ENCODE measurements at regions not wholly inside any gene's neighbourhood (a gene's known extent, or its start where the extent isn't known, plus 50 kb on each side); places are given as distances from the start of the nearest gene placed in this dataset.
A peak's percentile ranks its signal among the peaks of the same experiment; 100 is the strongest.
"Not testable (repeated sequence)": the region's sequence is repeated elsewhere in the genome, so short reads cannot be mapped to it uniquely, and the experiment has no call there.

DNA sequence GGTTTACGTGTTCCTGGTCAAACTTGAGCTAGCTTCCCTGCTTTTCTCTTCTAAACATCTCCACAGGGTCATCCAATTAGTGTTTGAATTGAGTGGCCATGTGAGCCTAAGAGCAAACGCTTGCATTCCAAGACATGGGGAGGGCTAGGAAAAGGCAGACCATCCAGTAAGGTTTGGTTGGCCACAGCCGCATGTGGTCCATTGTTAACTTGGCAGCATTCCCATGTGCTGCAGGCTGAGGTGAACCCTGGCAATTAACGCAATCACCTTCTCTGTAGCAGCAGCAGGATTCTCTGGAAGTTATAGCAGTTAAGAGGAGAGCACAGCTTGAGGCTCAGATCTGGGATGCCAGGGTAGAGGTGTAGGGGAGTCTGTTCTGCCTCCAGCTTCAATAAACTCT, 502.2 kb upstream of the LMCD1 start:
- WGBS, 3 donors, result 41 to 51% (median 45%) methylated on average over 4 of the region's 4 CpGs

DNA sequence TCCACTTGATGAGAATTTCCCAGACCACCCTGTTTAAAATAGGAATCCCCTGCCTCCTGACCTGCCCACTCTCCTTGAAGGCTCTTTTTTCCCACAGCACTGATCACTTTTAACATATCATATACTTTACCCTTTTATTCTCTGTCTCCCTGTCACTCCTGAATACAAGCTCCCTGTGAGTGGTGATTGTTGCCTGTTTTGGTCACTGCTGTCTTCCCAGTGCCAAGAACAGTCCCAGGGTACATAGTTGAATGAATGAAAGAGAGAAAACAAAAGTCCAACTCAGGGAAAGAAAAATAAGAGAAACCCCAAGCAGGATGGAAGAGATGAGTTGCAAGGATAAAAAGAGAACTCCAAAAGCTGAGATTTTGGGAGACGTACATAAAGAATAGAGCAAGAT, 500.3 kb upstream of the LMCD1 start:
- WGBS, 3 donors, result 45 to 88% (median 68%) methylated on average over 1 of the region's 1 CpG

More for the DNA sequence above, 502.2 kb upstream of the LMCD1 start:
- FAIRE-seq (no peak), DNase-seq (no peak)
- Histone ChIP-seq H3K36me3 (ENCODE audit: control insufficient read depth in 3 of 3, insufficient read depth in 2 of 3, low read depth in 1 of 3, low read length in 3 of 3) (no peaks in the 10 kb centered on the region), H3K27ac (ENCODE audit: low read depth in 1 of 3, low read length in 2 of 3) (no peak overlapping the region), H3K4me1 (ENCODE audit: control insufficient read depth in 3 of 3, insufficient read depth in 2 of 3, low read depth in 1 of 3, low read length in 2 of 3) (no peaks in the 10 kb centered on the region), H3K4me3 (ENCODE audit: low read depth in 1 of 3, low read length in 3 of 3) (no peak overlapping the region), H3K27me3 (ENCODE audit: control insufficient read depth in 3 of 3, insufficient read depth in 3 of 3, low read length in 3 of 3) (no peaks in the 10 kb centered on the region), H3K9me3 (ENCODE audit: control insufficient read depth in 2 of 2, insufficient read depth in 1 of 2, low read depth in 1 of 2, low read length in 1 of 2) (no peaks in the 10 kb centered on the region)

DNA sequence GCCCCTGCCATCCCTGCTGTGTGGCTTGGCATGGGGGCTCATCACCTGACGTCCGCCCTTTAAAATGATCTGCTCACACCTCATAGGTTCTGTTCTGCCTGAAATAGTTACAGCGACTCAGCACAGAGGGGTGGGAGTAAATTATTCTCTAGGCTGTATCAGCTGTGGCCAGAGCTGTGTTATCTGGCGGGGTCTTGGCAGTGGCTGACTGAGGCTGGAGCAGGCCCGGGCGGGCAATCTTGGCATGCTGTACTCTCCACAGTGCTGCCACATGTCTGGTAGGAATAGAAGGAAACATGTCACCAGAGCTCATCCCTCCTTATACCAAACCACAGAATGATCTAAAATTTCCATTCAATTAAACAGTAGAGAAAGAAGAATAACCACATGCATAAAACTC, 499.9 kb upstream of the LMCD1 start:
- Histone ChIP-seq H3K9me3 (ENCODE audit: control insufficient read depth in 2 of 2, insufficient read depth in 1 of 2, low read depth in 1 of 2, low read length in 1 of 2) (no peaks in the 10 kb centered on the region), H3K27ac (ENCODE audit: low read depth in 1 of 3, low read length in 2 of 3) (no peak overlapping the region), H3K36me3 (ENCODE audit: control insufficient read depth in 3 of 3, insufficient read depth in 2 of 3, low read depth in 1 of 3, low read length in 3 of 3) (no peaks in the 10 kb centered on the region), H3K4me3 (ENCODE audit: low read depth in 1 of 3, low read length in 3 of 3) (no peak overlapping the region), H3K27me3 (ENCODE audit: control insufficient read depth in 3 of 3, insufficient read depth in 3 of 3, low read length in 3 of 3) (no peaks in the 10 kb centered on the region), H3K4me1 (ENCODE audit: control insufficient read depth in 3 of 3, insufficient read depth in 2 of 3, low read depth in 1 of 3, low read length in 2 of 3) (no peaks in the 10 kb centered on the region)
- no peak for FAIRE-seq
- WGBS, 3 donors, result 74 to 84% (median 82%) methylated on average over 6 of the region's 6 CpGs
- no peak for DNase-seq

More for the DNA sequence above, 500.3 kb upstream of the LMCD1 start:
- H3K4me1 ChIP-seq (ENCODE audit: control insufficient read depth in 3 of 3, insufficient read depth in 2 of 3, low read depth in 1 of 3, low read length in 2 of 3), result no peaks in the 10 kb centered on the region
- FAIRE-seq (no peak), DNase-seq (no peak)
- no peak overlapping the region for H3K27ac ChIP-seq (ENCODE audit: low read depth in 1 of 3, low read length in 2 of 3)
- no peaks in the 10 kb centered on the region for H3K9me3 ChIP-seq (ENCODE audit: control insufficient read depth in 2 of 2, insufficient read depth in 1 of 2, low read depth in 1 of 2, low read length in 1 of 2)
- no peaks in the 10 kb centered on the region for H3K36me3 ChIP-seq (ENCODE audit: control insufficient read depth in 3 of 3, insufficient read depth in 2 of 3, low read depth in 1 of 3, low read length in 3 of 3)
- H3K27me3 ChIP-seq (ENCODE audit: control insufficient read depth in 3 of 3, insufficient read depth in 3 of 3, low read length in 3 of 3), result no peaks in the 10 kb centered on the region
- H3K4me3 ChIP-seq (ENCODE audit: low read depth in 1 of 3, low read length in 3 of 3), result no peak overlapping the region

GRCh38 chr3:8011902-8012301, 489.7 kb upstream of the LMCD1 start:
- no peak for FAIRE-seq
- whole genome bisulfite sequencing, 3 donors, result 82 to 86% (median 83%) methylated on average over 3 of the region's 3 CpGs

GRCh38 chr3:8020047-8020841, 481.4 kb upstream of the LMCD1 start:
- no peak for DNase-seq
- Histone ChIP-seq H3K36me3 (ENCODE audit: control insufficient read depth in 3 of 3, insufficient read depth in 2 of 3, low read depth in 1 of 3, low read length in 3 of 3) (no peaks in the 10 kb centered on the region), H3K4me3 (ENCODE audit: low read depth in 1 of 3, low read length in 3 of 3) (no peak overlapping the region), H3K4me1 (ENCODE audit: control insufficient read depth in 3 of 3, insufficient read depth in 2 of 3, low read depth in 1 of 3, low read length in 2 of 3) (no peaks in the 10 kb centered on the region), H3K27me3 (ENCODE audit: control insufficient read depth in 3 of 3, insufficient read depth in 3 of 3, low read length in 3 of 3) (no peaks in the 10 kb centered on the region), H3K9me3 (ENCODE audit: control insufficient read depth in 2 of 2, insufficient read depth in 1 of 2, low read depth in 1 of 2, low read length in 1 of 2) (peaks cover 0 to 16% of the 10 kb centered on the region in 2 donors), H3K27ac (ENCODE audit: low read depth in 1 of 3, low read length in 2 of 3) (no peak overlapping the region)
- WGBS, 3 donors, result 57 to 69% (median 69%) methylated on average over 7 of the region's 7 CpGs
- no peak for FAIRE-seq

More at GRCh38 chr3:8011902-8012301, 489.7 kb upstream of the LMCD1 start:
- no peaks in the 10 kb centered on the region for H3K4me1 ChIP-seq (ENCODE audit: control insufficient read depth in 3 of 3, insufficient read depth in 2 of 3, low read depth in 1 of 3, low read length in 2 of 3)
- no peaks in the 10 kb centered on the region for H3K27me3 ChIP-seq (ENCODE audit: control insufficient read depth in 3 of 3, insufficient read depth in 3 of 3, low read length in 3 of 3)
- peaks cover 0 to 7% of the 10 kb centered on the region in 2 donors for H3K9me3 ChIP-seq (ENCODE audit: control insufficient read depth in 2 of 2, insufficient read depth in 1 of 2, low read depth in 1 of 2, low read length in 1 of 2)
- H3K36me3 ChIP-seq (ENCODE audit: control insufficient read depth in 3 of 3, insufficient read depth in 2 of 3, low read depth in 1 of 3, low read length in 3 of 3), result no peaks in the 10 kb centered on the region
- DNase-seq, result no peak
- no peak overlapping the region for H3K27ac ChIP-seq (ENCODE audit: low read depth in 1 of 3, low read length in 2 of 3)
- no peak overlapping the region for H3K4me3 ChIP-seq (ENCODE audit: low read depth in 1 of 3, low read length in 3 of 3)

GRCh38 chr3:8027954-8028353, 473.7 kb upstream of the LMCD1 start:
- H3K27me3 ChIP-seq (ENCODE audit: control insufficient read depth in 3 of 3, insufficient read depth in 3 of 3, low read length in 3 of 3), result no peaks in the 10 kb centered on the region
- H3K9me3 ChIP-seq (ENCODE audit: control insufficient read depth in 2 of 2, insufficient read depth in 1 of 2, low read depth in 1 of 2, low read length in 1 of 2), result peaks cover 0 to 4% of the 10 kb centered on the region in 2 donors
- no peak for DNase-seq
- 90 to 97% (median 96%) methylated on average over 1 of the region's 1 CpG for WGBS, 3 donors
- no peaks in the 10 kb centered on the region for H3K4me1 ChIP-seq (ENCODE audit: control insufficient read depth in 3 of 3, insufficient read depth in 2 of 3, low read depth in 1 of 3, low read length in 2 of 3)
- H3K4me3 ChIP-seq (ENCODE audit: low read depth in 1 of 3, low read length in 3 of 3), result no peak overlapping the region
- FAIRE-seq, result no peak
- no peaks in the 10 kb centered on the region for H3K36me3 ChIP-seq (ENCODE audit: control insufficient read depth in 3 of 3, insufficient read depth in 2 of 3, low read depth in 1 of 3, low read length in 3 of 3)
- no peak overlapping the region for H3K27ac ChIP-seq (ENCODE audit: low read depth in 1 of 3, low read length in 2 of 3)

- Histone ChIP-seq H3K27ac (ENCODE audit: low read depth in 1 of 3, low read length in 2 of 3) (no peak overlapping the region), H3K4me3 (ENCODE audit: low read depth in 1 of 3, low read length in 3 of 3) (no peak overlapping the region), H3K36me3 (ENCODE audit: control insufficient read depth in 3 of 3, insufficient read depth in 2 of 3, low read depth in 1 of 3, low read length in 3 of 3) (no peaks in the 10 kb centered on the region), H3K27me3 (ENCODE audit: control insufficient read depth in 3 of 3, insufficient read depth in 3 of 3, low read length in 3 of 3) (no peaks in the 10 kb centered on the region), H3K9me3 (ENCODE audit: control insufficient read depth in 2 of 2, insufficient read depth in 1 of 2, low read depth in 1 of 2, low read length in 1 of 2) (no peaks in the 10 kb centered on the region), H3K4me1 (ENCODE audit: control insufficient read depth in 3 of 3, insufficient read depth in 2 of 3, low read depth in 1 of 3, low read length in 2 of 3) (peaks cover 0 to 3% (median 0%) of the 10 kb centered on the region in 3 donors)
- no peak for DNase-seq
- no peak for FAIRE-seq
- WGBS, 3 donors, result 82 to 94% (median 83%) methylated on average over 2 of the region's 2 CpGs
These were observed 451.3 kb upstream of the LMCD1 start for GRCh38 chr3:8050283-8050682.

- DNase-seq (peak in 1 of 2 donors; percentile 7), FAIRE-seq (no peak)
- Histone ChIP-seq H3K27ac (ENCODE audit: low read depth in 1 of 3, low read length in 2 of 3) (no peak overlapping the region), H3K27me3 (ENCODE audit: control insufficient read depth in 3 of 3, insufficient read depth in 3 of 3, low read length in 3 of 3) (no peaks in the 10 kb centered on the region), H3K4me3 (ENCODE audit: low read depth in 1 of 3, low read length in 3 of 3) (no peak overlapping the region), H3K9me3 (ENCODE audit: control insufficient read depth in 2 of 2, insufficient read depth in 1 of 2, low read depth in 1 of 2, low read length in 1 of 2) (no peaks in the 10 kb centered on the region), H3K36me3 (ENCODE audit: control insufficient read depth in 3 of 3, insufficient read depth in 2 of 3, low read depth in 1 of 3, low read length in 3 of 3) (no peaks in the 10 kb centered on the region), H3K4me1 (ENCODE audit: control insufficient read depth in 3 of 3, insufficient read depth in 2 of 3, low read depth in 1 of 3, low read length in 2 of 3) (peaks cover 0 to 3% (median 0%) of the 10 kb centered on the region in 3 donors)
- 58 to 71% (median 66%) methylated on average over 7 of the region's 7 CpGs for WGBS, 3 donors
These were observed 449.0 kb upstream of the LMCD1 start for GRCh38 chr3:8052659-8053058.

DNA sequence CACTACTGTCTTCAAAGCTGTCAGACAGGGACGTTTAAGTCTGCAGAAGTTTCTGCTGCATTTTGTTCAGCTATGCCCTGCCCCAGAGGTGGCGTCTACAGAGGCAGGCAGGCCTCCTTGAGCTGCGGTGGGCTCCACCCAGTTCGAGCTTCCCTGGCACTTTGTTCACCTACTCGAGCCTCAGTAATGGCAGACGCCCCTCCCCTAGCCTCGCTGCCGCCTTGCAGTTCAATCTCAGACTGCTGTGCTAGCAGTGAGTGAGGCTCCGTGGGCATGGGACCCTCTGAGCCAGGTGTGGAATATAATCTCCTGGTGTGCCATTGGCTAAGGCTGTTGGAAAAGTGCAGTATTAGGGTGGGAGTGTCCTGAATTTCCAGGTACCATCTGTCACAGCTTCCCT, 433.5 kb upstream of the LMCD1 start:
- not testable (repeated sequence) for H3K9me3 ChIP-seq (ENCODE audit: control insufficient read depth in 2 of 2, insufficient read depth in 1 of 2, low read depth in 1 of 2, low read length in 1 of 2); H3K4me3 ChIP-seq (ENCODE audit: low read depth in 1 of 3, low read length in 3 of 3); FAIRE-seq; DNase-seq; H3K4me1 ChIP-seq (ENCODE audit: control insufficient read depth in 3 of 3, insufficient read depth in 2 of 3, low read depth in 1 of 3, low read length in 2 of 3); H3K27me3 ChIP-seq (ENCODE audit: control insufficient read depth in 3 of 3, insufficient read depth in 3 of 3, low read length in 3 of 3); H3K27ac ChIP-seq (ENCODE audit: low read depth in 1 of 3, low read length in 2 of 3); H3K36me3 ChIP-seq (ENCODE audit: control insufficient read depth in 3 of 3, insufficient read depth in 2 of 3, low read depth in 1 of 3, low read length in 3 of 3)
- 75 to 88% (median 87%) methylated on average over 9 of the region's 9 CpGs for WGBS, 3 donors

Measured in small intestine (tissue), 7 donors.